GM12892 (cell line): ENCODE measurements at regions not wholly inside any gene's neighbourhood (a gene's known extent, or its start where the extent isn't known, plus 50 kb on each side); places are given as distances from the start of the nearest gene placed in this dataset.

Experiments
- POLR2A ChIP-seq: IDR thresholded peaks from 2 replicates; pipeline ENCODE4 v1.6.1; 2011; ENCODE audit warnings: low read depth, low read length, control low read depth
- POLR2AphosphoS5 ChIP-seq: IDR thresholded peaks from 2 replicates; pipeline ENCODE4 v1.6.1; 2011; ENCODE audit warnings: low read depth, low read length, control low read depth
- TAF1 ChIP-seq: IDR thresholded peaks from 2 replicates; pipeline ENCODE4 v1.6.1; 2011; ENCODE audit warnings: low read depth, mild to moderate bottlenecking, control low read depth, low read length, borderline replicate concordance

DNA sequence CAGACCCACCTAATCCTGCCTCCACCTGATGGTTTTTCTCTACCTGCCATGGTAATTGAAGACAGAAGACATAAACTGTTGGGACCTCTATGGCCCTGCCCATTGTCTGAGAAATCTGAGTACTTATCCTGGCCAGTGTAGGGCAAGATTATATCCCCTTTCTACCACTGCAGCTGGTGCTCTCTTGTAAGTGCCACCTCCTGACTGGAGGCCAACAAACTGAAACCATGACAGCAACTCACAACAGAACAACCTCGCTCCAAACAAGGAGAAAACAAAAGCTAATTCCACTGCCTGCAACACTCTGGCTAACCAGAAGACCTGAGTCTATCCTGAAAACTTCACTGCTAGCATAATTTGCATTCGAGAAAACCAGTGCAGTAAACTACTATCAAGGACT is 82.9 kb downstream of the CLDN1 start:
- TF ChIP-seq POLR2AphosphoS5 (no peak), POLR2A (no peak), TAF1 (no peak)
